ENCODE measurements at regions not wholly inside any gene's neighbourhood (a gene's known extent, or its start where the extent isn't known, plus 50 kb on each side); places are given as distances from the start of the nearest gene placed in this dataset.

GRCh38 chr5:138655530-138656190 is 80.5 kb upstream of the HSPA9 start:
- Histone ChIP-seq H3K4me2 (ENCODE audit: low read depth, low read length) (no peak overlapping the region), H3K9me3 (ENCODE audit: control insufficient read depth, insufficient read depth, low read length) (no peaks in the 10 kb centered on the region), H2BK5ac (ENCODE audit: low read depth, low read length, poor library complexity, severe bottlenecking) (no peak overlapping the region), H2BK120ac (ENCODE audit: low read depth, low read length) (no peak overlapping the region), H4K5ac (ENCODE audit: low read depth, low read length) (no peak overlapping the region), H3K23ac (ENCODE audit: low read depth, low read length) (no peak overlapping the region), H3K4me1 (ENCODE audit: control insufficient read depth, insufficient read depth, low read length) (peaks cover 5% of the 10 kb centered on the region; the same call in 1 of the 2 replicates), H2AK9ac (replicated peaks; ENCODE audit: low read depth, low read length, poor library complexity) (no peak overlapping the region), H3K79me1 (ENCODE audit: low read depth in 1 of 2, low read length in 2 of 2) (no peaks in the 10 kb centered on the region), H3K4me3 (ENCODE audit: insufficient read depth, low read depth, low read length) (no peak overlapping the region), H4K8ac (ENCODE audit: low read depth in 2 of 2, low read length in 2 of 2) (no peak overlapping the region), H4K91ac (ENCODE audit: insufficient read depth, low read depth, low read length) (no peak overlapping the region), H2AK5ac (ENCODE audit: low read depth, low read length) (no peak overlapping the region), H2BK20ac (ENCODE audit: low read depth, low read length) (no peak overlapping the region), H3K36me3 (ENCODE audit: control insufficient read depth, insufficient read depth, low read length) (no peaks in the 10 kb centered on the region), H2BK15ac (ENCODE audit: low read depth, low read length) (no peak overlapping the region), H3K27ac (ENCODE audit: insufficient read depth, low read length) (no peak overlapping the region), H4K20me1 (ENCODE audit: insufficient read depth, low read length) (peaks cover 4% of the 10 kb centered on the region; the same call in 1 of the 2 replicates), H2AFZ (replicated peaks; ENCODE audit: low read length, poor library complexity) (no peak overlapping the region), H3K18ac (ENCODE audit: low read depth, low read length) (no peak overlapping the region), H3K14ac (replicated peaks; ENCODE audit: low read depth, low read length) (no peak overlapping the region), H3K9ac (ENCODE audit: low read depth, low read length) (no peak overlapping the region), H3K27me3 (ENCODE audit: control insufficient read depth, insufficient read depth, low read length) (peaks cover 39% of the 10 kb centered on the region), H3K56ac (ENCODE audit: extremely low read depth, insufficient read depth, low read length) (no peak overlapping the region), H3K4ac (ENCODE audit: low read depth, low read length) (no peak overlapping the region), H3K9me1 (ENCODE audit: insufficient read depth, low read length) (no peaks in the 10 kb centered on the region)
- BruUV-seq (replicated peaks), result no TSS peak
- intact Hi-C loops (cut with micrococcal nuclease) (no loop called here), in situ Hi-C loops (cut with MboI; ENCODE audit: low sequenced_read_pairs) (no loop called here), dilution Hi-C loops (cut with HindIII; ENCODE audit: low sequenced_read_pairs, unreplicated experiment) (no loop called here)
- DNase-seq (no peak), ATAC-seq (ENCODE audit: low read depth) (no peak)
- TF ChIP-seq FOS (IDR thresholded peaks at IDR 0.05; ENCODE audit: low read depth, low read length), result no peak
- no peak for TF ChIP-seq NFE2L2 (IDR thresholded peaks at IDR 0.05; ENCODE audit: low read depth, low read length)
- no peak for TF ChIP-seq MAZ (IDR thresholded peaks at IDR 0.05; ENCODE audit: borderline replicate concordance, low read depth, low read length)
- TF ChIP-seq RAD21 (IDR thresholded peaks at IDR 0.05; ENCODE audit: low read length), result no peak
- TF ChIP-seq RFX5 (IDR thresholded peaks at IDR 0.05; ENCODE audit: low read depth, low read length), result no peak
- no peak for TF ChIP-seq SMC3 (IDR thresholded peaks at IDR 0.05; ENCODE audit: low read depth, low read length)
- TF ChIP-seq MAFK (IDR thresholded peaks at IDR 0.05; ENCODE audit: low read depth, low read length), result no peak
- TF ChIP-seq MXI1 (IDR thresholded peaks at IDR 0.05; ENCODE audit: borderline replicate concordance, low read depth, low read length), result no peak
- TF ChIP-seq USF2 (IDR thresholded peaks at IDR 0.05; ENCODE audit: low read depth, low read length), result no peak
- TF ChIP-seq CEBPB (IDR thresholded peaks at IDR 0.05; ENCODE audit: low read depth, low read length), result no peak
- no peak for TF ChIP-seq POLR2A (IDR thresholded peaks at IDR 0.05; ENCODE audit: low read depth, low read length)
- 100% methylated on average over 1 of the region's 6 CpGs; no CpG with 5 or more reads in 1 of the 2 experiments for WGBS, 2 experiments (ENCODE audit: extremely low coverage in 2 of 2, insufficient read length in 1 of 2)
- ChIA-PET CTCF (no interaction called here), POLR2A (ENCODE audit: unreplicated experiment) (no interaction called here)

Measured in IMR-90 (cell line).